NCI-H2227 (cell line): ENCODE measurements at regions not wholly inside any gene's neighbourhood (a gene's known extent, or its start where the extent isn't known, plus 50 kb on each side); places are given as distances from the start of the nearest gene placed in this dataset.

Experiments used
- DNase-seq: peaks from one replicate; lab custom pipeline; 2025; ENCODE audit not compliant: unreplicated experiment; lab: John Stamatoyannopoulos, UW

GRCh38 chr2:150626934-150627411 lies 139.5 kb upstream of the RND3 start:
- no peak for DNase-seq

GRCh38 chr2:150625741-150626140 lies 138.3 kb upstream of the RND3 start:
- DNase-seq = no peak

GRCh38 chr2:150625303-150625702 lies 137.8 kb upstream of the RND3 start:
- no peak for DNase-seq

GRCh38 chr2:150624001-150624401 lies 136.5 kb upstream of the RND3 start:
- DNase-seq = no peak

GRCh38 chr2:150621526-150622213 lies 134.2 kb upstream of the RND3 start:
- no peak for DNase-seq

GRCh38 chr2:150620855-150621254 lies 133.4 kb upstream of the RND3 start:
- no peak for DNase-seq

- no peak for DNase-seq
Observed at GRCh38 chr2:150620416-150620815, 132.9 kb upstream of the RND3 start.

GRCh38 chr2:150619607-150620330 lies 132.3 kb upstream of the RND3 start:
- DNase-seq = no peak

- DNase-seq = no peak
Observed at GRCh38 chr2:150618245-150618895, 130.9 kb upstream of the RND3 start.

- no peak for DNase-seq
Observed at GRCh38 chr2:150617351-150617978, 130.0 kb upstream of the RND3 start.

GRCh38 chr2:150612957-150613710 lies 125.7 kb upstream of the RND3 start:
- no peak for DNase-seq

- DNase-seq = peak; percentile 43
Observed at GRCh38 chr2:150610670-150611279, 123.3 kb upstream of the RND3 start.

GRCh38 chr2:150609831-150610582 lies 122.5 kb upstream of the RND3 start:
- no peak for DNase-seq

- DNase-seq = no peak
Observed at GRCh38 chr2:150608341-150608740, 120.9 kb upstream of the RND3 start.

- peak; percentile 46 for DNase-seq
Observed at GRCh38 chr2:150607390-150607811, 119.9 kb upstream of the RND3 start.

- no peak for DNase-seq
Observed at GRCh38 chr2:150606380-150607060, 119.1 kb upstream of the RND3 start.

GRCh38 chr2:150605664-150606063 lies 118.2 kb upstream of the RND3 start:
- no peak for DNase-seq

GRCh38 chr2:150601280-150602038 lies 114.0 kb upstream of the RND3 start:
- DNase-seq = no peak
